EH (cell line): ENCODE measurements at regions not wholly inside any gene's neighbourhood (a gene's known extent, or its start where the extent isn't known, plus 50 kb on each side); places are given as distances from the start of the nearest gene placed in this dataset.

Experiments used
- DNase-seq: peaks from one replicate; pipeline ENCODE4 v3.0.0-alpha.2; 2015; ENCODE audit warnings: low read depth

- no peak for DNase-seq
Observed at GRCh38 chr13:47067306-47067705, 170.5 kb upstream of the HTR2A start.

DNA sequence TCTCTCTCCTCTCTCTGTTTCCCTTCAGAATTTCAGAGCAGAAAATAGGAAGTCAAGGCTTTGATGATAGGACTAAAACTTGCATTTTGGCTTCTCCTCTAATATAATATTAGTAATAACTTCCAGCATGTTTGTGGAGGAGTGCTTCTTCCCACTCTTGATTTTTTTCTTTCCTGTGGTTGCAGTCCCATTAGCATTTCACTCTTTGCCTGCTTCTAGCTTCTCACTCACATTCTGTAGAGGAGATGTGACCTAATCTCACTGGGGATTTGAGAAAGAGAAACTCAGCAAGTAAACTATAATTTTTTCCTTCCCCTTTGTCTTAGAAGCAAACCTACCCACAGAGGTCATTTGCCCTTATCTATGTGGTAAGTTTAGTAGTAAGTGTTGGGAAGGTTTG is 169.4 kb upstream of the HTR2A start:
- DNase-seq, result no peak

DNA sequence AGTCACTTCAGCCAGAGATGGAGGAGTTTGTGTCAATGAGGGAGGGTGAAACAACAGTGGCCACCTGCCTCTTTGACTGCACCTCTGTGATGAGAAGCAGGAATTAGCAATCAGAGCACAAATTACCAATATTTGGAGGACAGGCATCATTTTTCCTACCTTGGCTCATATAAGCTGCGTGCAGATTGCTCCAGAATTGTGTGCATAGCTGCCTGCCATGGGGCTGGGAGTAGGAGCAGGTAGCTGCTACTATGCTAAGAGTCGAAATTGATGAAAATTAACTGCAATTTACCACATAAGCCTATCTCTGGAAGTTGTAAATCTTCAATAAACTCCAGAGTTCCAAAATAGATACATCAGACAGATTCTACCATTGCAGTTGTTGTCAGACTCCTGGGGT is 167.5 kb upstream of the HTR2A start:
- no peak for DNase-seq

GRCh38 chr13:47049276-47049989 is 152.6 kb upstream of the HTR2A start:
- no peak for DNase-seq

- DNase-seq, result no peak
Observed at GRCh38 chr13:47046706-47047105, 149.9 kb upstream of the HTR2A start.

DNA sequence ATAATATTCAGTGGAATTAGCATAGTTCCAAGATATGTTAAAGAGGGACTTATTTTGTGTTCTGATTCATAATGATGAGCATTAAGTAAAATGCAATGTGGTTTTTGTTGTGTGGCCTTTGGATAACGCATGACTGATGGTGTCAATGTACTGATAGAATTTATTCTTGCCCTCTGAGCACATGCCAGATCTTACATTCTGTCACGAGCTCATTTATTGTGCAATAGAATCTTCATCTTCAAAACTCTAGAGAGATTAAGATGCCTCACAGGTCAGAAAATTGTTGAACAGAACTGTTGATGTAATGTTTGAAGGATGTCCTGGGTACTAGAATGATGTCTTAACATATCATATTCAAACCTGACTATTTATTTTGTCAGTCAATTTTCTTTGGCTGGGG is 148.0 kb upstream of the HTR2A start:
- DNase-seq, result no peak

DNA sequence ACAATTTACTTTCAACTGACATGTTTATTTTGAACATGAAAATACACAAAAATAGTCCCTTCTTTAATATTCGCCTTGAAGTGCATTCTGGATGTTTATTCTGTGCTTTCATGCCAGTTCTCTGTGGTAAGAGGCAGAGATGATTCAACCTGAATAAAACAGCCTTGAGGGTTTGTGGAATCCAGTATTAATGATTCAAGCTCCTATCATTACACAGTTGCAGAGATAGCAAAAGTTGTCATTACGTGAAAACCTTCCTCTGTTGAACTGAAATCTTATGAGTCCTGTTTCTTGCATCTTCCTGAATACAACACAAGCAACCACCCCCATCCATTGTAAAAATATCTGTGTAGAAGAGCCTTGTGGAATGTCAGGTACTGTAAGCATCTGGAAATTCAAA is 142.3 kb upstream of the HTR2A start:
- peak; percentile 82 for DNase-seq

- no peak for DNase-seq
Observed at GRCh38 chr13:47038188-47038587, 141.3 kb upstream of the HTR2A start.

GRCh38 chr13:47036294-47037008 is 139.6 kb upstream of the HTR2A start:
- DNase-seq, result no peak

DNA sequence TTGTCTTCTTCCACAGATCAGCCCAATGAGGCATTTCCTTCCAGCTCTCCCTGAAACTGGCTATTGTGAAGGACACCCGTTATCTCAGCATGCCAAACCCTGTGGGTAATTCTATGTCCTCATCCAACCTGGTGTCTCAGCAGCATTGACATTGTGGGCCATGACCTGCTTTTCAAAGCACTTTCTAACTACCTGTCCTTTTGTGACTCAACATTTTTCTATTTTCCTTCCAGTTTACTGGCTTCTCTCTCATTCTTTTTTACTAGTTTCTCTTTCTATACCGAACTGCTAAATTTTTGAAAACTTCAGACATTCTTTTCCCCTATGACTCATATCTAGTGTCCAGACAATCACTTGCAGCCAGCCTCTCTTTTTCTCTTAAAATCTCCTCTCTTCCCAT is 136.4 kb upstream of the HTR2A start:
- DNase-seq, result peak; percentile 68

DNA sequence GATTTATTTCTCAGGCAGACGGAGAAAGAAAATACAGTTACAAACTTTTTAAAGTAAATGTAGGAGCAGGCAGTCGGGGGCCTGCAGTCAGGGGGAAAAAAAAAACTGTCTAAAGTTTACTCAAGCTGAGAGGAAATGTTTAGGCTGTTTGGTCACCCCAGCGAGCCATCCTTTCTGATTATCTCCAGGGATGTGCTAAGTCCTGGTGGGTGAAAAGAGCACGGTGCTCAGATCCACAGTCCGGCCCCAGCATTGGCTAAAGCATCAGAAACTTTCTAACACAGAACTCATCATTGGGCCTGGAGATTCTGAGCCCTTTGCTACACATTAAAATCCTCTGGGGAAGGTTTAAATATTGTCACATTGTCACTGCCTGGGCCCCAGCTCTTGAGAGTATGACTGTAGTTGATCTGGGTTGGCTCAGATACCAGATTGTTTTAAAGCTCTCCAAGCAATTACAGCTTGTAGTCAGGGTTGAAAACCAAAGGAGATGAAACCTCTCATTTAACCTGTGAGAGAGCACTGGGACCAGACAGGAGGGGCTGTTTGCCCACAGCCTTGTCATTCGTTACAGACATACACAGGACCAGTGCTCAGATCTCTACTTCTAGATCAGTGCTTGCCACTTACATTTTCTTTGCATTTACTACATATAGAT is 131.1 kb upstream of the HTR2A start:
- peak; percentile 38 for DNase-seq

DNA sequence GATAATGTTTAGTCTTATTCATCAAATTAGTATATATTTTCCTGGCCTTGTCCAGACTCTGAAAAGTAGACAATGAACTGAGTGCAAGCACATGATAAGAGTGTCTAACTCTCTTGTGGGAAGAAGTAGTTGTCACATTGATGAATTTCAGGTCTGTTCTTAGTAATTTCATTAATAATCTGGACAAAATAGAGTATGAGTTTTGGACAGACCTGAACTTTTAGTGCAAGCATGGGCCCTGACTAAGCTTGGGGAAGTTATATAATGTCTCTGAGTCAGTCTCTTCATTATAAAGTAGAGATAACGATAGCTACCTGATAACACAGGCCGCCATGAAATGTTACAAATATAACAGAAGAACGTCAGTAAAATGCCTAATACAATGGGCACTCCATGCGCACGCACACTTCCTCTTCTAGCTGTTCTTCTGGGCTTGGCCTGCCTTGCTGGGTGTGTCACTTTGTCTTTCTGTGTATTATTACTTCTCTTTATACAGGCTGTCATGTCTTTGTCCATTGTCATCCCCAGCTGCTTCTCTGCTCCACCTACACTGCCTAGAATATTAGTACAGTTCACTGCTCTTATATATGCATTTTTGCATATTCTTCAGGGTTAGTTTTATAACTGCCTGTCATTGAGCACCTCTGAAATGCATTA is 129.1 kb upstream of the HTR2A start:
- no peak for DNase-seq

DNA sequence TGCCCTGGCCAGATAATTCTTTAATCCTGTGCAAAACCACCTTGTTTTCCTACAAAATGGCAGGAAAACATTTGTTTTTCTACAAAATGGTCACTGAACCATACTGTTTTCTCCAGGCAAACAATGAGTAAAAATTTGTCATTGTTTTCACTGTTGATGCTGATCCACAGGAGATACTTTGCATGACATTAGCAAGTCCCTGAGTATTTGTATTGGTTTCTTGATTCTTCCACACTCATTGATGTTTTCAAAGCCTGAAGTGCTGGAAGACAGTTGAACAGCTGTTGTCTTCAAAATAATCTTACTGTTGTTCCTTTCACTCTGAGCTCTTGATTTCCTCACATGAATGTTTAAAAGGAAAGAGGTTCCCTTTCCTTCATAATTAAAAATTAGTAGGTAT is 123.1 kb upstream of the HTR2A start:
- no peak for DNase-seq

GRCh38 chr13:47017476-47017875 is 120.6 kb upstream of the HTR2A start:
- peak; percentile 74 for DNase-seq

- no peak for DNase-seq
Observed at GRCh38 chr13:47008318-47008717, 111.5 kb upstream of the HTR2A start.

DNA sequence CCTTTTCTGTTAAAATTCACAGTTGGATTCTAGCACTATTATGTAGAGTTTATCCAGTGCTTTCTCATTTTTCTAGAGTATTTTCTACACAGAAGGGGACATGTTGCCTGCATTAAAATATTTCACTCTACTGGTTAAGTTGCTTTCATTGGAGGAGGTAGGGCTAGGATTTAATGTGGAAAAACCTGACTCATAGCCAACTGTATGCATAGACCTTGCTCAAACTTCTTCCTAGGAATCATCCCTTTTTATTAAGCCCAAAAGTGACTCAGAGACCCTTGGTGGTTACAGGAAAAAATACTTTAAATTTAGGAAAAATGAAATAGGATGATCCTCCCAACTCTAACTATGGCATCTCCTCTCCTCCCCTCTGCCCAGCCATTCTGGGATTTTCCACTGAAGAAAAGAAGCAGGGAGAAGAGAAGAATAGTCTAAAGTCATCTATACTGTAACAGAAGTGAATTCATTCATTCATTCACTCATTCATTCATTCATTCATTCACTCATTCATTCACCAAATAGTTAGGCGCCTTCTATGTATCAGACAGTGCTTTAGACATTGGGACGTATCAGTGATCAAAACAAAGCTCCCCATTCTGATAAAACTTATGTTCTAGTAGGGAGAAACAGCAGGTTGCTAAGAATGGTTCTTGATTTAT is 109.0 kb upstream of the HTR2A start:
- DNase-seq, result peak; percentile 70

GRCh38 chr13:47004540-47004939 is 107.7 kb upstream of the HTR2A start:
- DNase-seq, result no peak

- peak; percentile 30 for DNase-seq
Observed at GRCh38 chr13:47004027-47004426, 107.2 kb upstream of the HTR2A start.

DNA sequence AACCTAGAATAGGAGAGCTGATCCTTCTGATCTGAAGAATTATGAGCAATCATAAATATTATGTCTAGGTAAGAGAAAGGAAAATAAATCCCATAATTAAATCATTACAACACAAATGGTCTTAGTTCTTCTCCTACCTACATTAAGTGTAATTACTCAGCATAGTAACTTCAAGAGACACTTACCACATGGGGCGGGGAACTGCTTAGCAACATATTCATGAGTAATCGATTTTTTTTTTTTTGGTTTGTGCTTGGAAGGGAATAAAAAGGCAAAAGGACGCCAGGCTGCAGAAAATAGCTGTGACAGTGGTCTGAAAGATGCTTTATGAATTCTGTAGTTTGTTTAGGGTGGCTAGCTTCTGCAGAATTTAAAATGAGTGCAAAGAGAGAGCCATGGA is 103.3 kb upstream of the HTR2A start:
- no peak for DNase-seq

DNA sequence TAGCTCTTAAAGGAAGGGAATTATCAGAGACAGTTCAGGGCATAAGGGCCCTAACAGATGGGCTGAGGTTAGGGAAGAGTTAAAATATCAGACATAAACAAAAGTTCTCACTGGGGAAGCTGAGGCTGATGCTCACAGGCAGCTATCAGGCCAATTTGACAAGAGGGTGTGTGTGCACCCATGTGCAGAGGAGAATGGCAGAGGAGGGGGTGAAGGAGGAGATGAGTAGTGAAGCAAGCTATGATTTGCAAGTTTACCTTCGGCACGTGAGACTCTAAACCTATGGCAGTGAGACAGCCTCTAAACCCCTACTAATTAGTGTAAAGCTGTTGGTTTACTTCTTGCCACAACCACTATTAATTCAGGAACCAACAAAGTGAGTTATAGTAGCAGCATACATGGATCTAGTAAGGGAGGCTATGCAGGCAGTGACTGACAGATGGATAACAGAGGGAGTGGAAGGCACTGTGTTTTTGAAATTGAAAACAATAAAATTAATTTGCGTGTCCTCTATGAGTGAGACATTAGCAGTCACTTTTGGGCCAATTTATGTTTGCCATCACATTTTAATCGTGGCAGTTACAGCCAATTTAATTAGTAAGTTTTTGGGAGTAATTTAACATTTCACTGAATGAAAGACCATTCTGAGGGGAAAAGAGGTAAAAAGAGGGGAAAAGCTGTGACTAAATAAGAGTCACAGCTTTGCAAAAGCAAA is 99.6 kb upstream of the HTR2A start:
- DNase-seq, result no peak

GRCh38 chr13:46995874-46996273 is 99.0 kb upstream of the HTR2A start:
- no peak for DNase-seq

DNA sequence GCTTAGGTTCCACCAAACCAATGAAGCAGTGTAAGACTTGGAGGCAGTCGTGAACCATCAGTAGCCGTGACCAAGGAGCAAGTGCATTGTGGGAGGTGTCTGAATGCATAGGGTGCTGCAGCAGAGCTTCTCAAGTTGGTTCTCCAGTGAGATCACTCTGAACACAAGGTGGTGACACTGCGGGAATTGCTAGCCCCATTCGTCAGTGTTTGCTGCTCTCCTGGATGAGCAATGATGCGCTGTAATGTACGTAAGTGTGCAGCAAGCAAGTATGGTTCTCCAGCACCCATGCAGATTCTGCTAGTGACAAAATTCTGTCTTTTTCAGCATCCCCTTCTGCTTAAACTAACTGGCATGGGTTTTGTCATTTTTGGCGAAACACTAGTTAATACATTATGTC is 97.6 kb upstream of the HTR2A start:
- DNase-seq, result no peak
